ENCODE measurements at regions not wholly inside any gene's neighbourhood (a gene's known extent, or its start where the extent isn't known, plus 50 kb on each side); places are given as distances from the start of the nearest gene placed in this dataset.

GRCh38 chr21:20652846-20653245, 345.4 kb upstream of the NCAM2 start:
- no peaks in the 10 kb centered on the region for H3K4me1 ChIP-seq (ENCODE audit: control insufficient read depth, extremely low read depth, insufficient read depth, low read length)
- peaks cover 3% of the 10 kb centered on the region for H3K9me3 ChIP-seq (replicated peaks; ENCODE audit: control insufficient read depth, insufficient read depth, low read length)
- H4K20me1 ChIP-seq (replicated peaks; ENCODE audit: control insufficient read depth, extremely low read depth, insufficient read depth, low read length) = no peaks in the 10 kb centered on the region
- no TSS peak for BruUV-seq (replicated peaks)
- H3K4me3 ChIP-seq (replicated peaks in 1 of 3; ENCODE audit: insufficient read depth in 1 of 3, low read depth in 1 of 3, low read length in 3 of 3) = no peak overlapping the region
- H3K9ac ChIP-seq (replicated peaks; ENCODE audit: extremely low read depth, insufficient read depth, low read length) = no peak overlapping the region
- intact Hi-C loops (cut with micrococcal nuclease) (no loop called here), dilution Hi-C loops (cut with MboI; ENCODE audit: extremely low pct_ligation_motif_present, low sequenced_read_pairs) (no loop called here)
- FAIRE-seq = no peak
- no peaks in the 10 kb centered on the region for H3K36me3 ChIP-seq (ENCODE audit: control insufficient read depth in 2 of 2, extremely low read depth in 1 of 2, insufficient read depth in 2 of 2, low read length in 2 of 2)
- no peaks in the 10 kb centered on the region for H3K27me3 ChIP-seq (ENCODE audit: control insufficient read depth in 2 of 2, insufficient read depth in 2 of 2, low read length in 2 of 2)
- no peak for DNase-seq (ENCODE audit: low read depth, low spot score)
- ChIA-PET CTCF (no interaction called here), POLR2A (no interaction called here)
- no peaks in the 10 kb centered on the region for H3K9me1 ChIP-seq (replicated peaks; ENCODE audit: control insufficient read depth, extremely low read depth, insufficient read depth, low read length)
- H3K79me2 ChIP-seq (ENCODE audit: control insufficient read depth, insufficient read depth, low read length) = no peaks in the 10 kb centered on the region
- H2AFZ ChIP-seq (ENCODE audit: low read depth, low read length) = no peak overlapping the region
- TF ChIP-seq CTCF (IDR thresholded peaks at IDR 0.05; ENCODE audit: extremely low read depth in 1 of 2, insufficient read depth in 1 of 2, low read depth in 1 of 2, low read length in 2 of 2) (no peak), MYC (IDR thresholded peaks at IDR 0.05; ENCODE audit: low read depth, low read length) (no peak), POLR2AphosphoS5 (IDR thresholded peaks at IDR 0.05; ENCODE audit: insufficient read depth, low read depth, low read length) (no peak), EZH2 (IDR thresholded peaks at IDR 0.05; ENCODE audit: borderline replicate concordance, low read depth, low read length, severe bottlenecking) (no peak), GATA2 (IDR thresholded peaks at IDR 0.05; ENCODE audit: insufficient read depth, insufficient read length, low read depth, low read length) (no peak), FOS (IDR thresholded peaks at IDR 0.05; ENCODE audit: borderline replicate concordance, insufficient read depth, low read length) (no peak), MAX (IDR thresholded peaks at IDR 0.05; ENCODE audit: insufficient read depth, insufficient read length) (no peak)
- H3K27ac ChIP-seq (ENCODE audit: insufficient read depth, low read depth, low read length) = no peak overlapping the region
- no peak overlapping the region for H3K4me2 ChIP-seq (ENCODE audit: insufficient read depth, low read length)

All from endothelial cell of umbilical vein (primary cell).